Endothelial cell (in vitro differentiated cells): ENCODE measurements at regions not wholly inside any gene's neighbourhood (a gene's known extent, or its start where the extent isn't known, plus 50 kb on each side); places are given as distances from the start of the nearest gene placed in this dataset.

Experiments
- DNase-seq: peaks from one replicate; pipeline ENCODE4 v3.0.0; 2021; ENCODE audit warnings: low spot score
- H3K27ac Mint-ChIP-seq: one replicate; pipeline ENCODE4 v1.8.0; 2021; ENCODE audit warnings: mixed read lengths, inconsistent platforms; ENCODE audit not compliant: unreplicated experiment
- H3K27me3 Mint-ChIP-seq: one replicate; pipeline ENCODE4 v1.8.0; 2021; ENCODE audit warnings: mild to moderate bottlenecking, moderate library complexity, mixed read lengths, inconsistent platforms; ENCODE audit not compliant: unreplicated experiment
- H3K36me3 Mint-ChIP-seq: one replicate; pipeline ENCODE4 v1.8.0; 2021; ENCODE audit warnings: mild to moderate bottlenecking, low read depth, mixed read lengths, inconsistent platforms; ENCODE audit not compliant: unreplicated experiment
- H3K4me1 Mint-ChIP-seq: one replicate; pipeline ENCODE4 v1.8.0; 2021; ENCODE audit warnings: mild to moderate bottlenecking, mixed read lengths, inconsistent platforms; ENCODE audit not compliant: unreplicated experiment
- H3K4me3 Mint-ChIP-seq: one replicate; pipeline ENCODE4 v1.8.0; 2021; ENCODE audit warnings: mild to moderate bottlenecking, mixed read lengths, inconsistent platforms; ENCODE audit not compliant: unreplicated experiment
- H3K9me3 Mint-ChIP-seq: one replicate; pipeline ENCODE4 v1.8.0; 2021; ENCODE audit warnings: mixed read lengths, inconsistent platforms; ENCODE audit not compliant: unreplicated experiment
- TF ChIP-seq, protein P1 (sequence below): fragments of 200-600 bp; sonication (generic); IDR thresholded peaks from one replicate; pipeline ENCODE4 v1.5.0; 2021; ENCODE audit warnings: antibody characterized with exemption; ENCODE audit not compliant: unreplicated experiment

DNA sequence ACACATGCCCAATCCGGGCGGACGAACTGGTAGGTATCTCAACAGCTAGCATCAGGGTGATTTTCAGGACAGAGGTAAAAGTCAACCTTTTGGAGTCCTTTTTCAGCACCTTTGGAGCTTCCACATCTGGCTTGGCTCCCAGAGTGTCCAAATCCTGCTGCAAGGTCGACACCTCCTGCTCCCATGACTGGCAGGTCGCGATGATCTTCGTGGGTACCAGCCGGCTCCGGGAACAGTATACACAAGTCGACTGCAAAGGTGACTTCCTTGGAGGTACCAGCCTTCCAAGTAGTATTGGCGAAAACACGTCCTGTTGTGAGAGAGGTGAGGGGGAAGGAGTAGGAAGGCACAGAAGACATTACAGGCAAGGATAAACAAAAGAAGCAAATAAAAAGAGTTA, 672.7 kb downstream of the TMEM121 start:
- H3K4me1 Mint-ChIP-seq, result no peaks in the 10 kb centered on the region
- H3K27ac Mint-ChIP-seq, result no peak overlapping the region
- DNase-seq, result no peak
- H3K27me3 Mint-ChIP-seq, result peaks cover 2% of the 10 kb centered on the region
- H3K9me3 Mint-ChIP-seq, result peaks cover 47% of the 10 kb centered on the region
- TF ChIP-seq, protein P1, sequence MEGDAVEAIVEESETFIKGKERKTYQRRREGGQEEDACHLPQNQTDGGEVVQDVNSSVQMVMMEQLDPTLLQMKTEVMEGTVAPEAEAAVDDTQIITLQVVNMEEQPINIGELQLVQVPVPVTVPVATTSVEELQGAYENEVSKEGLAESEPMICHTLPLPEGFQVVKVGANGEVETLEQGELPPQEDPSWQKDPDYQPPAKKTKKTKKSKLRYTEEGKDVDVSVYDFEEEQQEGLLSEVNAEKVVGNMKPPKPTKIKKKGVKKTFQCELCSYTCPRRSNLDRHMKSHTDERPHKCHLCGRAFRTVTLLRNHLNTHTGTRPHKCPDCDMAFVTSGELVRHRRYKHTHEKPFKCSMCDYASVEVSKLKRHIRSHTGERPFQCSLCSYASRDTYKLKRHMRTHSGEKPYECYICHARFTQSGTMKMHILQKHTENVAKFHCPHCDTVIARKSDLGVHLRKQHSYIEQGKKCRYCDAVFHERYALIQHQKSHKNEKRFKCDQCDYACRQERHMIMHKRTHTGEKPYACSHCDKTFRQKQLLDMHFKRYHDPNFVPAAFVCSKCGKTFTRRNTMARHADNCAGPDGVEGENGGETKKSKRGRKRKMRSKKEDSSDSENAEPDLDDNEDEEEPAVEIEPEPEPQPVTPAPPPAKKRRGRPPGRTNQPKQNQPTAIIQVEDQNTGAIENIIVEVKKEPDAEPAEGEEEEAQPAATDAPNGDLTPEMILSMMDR, result no peak
- H3K4me3 Mint-ChIP-seq, result no peak overlapping the region
- peaks cover 4% of the 10 kb centered on the region for H3K36me3 Mint-ChIP-seq

DNA sequence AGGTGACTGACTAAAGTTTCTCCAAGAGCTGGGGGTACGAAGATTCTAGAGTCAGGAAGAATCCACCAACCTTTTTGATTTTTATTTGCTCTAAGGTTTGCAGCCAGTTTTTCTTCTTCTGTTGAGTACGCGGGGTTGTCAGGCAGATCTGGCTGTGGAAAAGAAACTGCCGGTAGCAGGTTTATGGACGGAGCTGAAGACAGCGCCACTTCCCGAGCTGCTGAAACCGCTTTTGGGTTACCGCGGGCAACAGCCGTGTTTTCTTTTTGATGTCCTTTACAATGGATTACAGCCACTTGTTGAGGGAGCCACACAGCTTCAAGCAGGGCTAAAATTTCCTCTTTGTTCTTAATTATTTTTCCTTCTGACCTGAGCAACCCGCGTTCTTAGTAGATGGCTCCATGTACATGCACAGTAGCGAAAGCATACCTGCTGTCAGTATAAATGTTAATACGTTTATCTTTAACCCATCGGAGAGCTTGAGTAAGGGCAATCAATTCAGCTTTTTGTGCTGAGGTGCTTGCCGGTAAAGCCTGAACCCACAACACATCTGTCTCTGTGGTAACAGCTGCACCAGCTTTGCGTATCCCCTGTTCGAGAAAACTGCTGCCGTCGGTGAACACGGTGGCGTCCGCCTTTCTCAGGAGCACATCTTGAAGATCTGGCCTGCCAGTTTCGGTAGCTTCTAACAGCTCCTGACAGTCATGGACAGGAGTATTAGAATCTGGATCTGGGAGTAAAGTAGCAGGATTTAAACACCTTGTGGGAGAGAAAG, 674.3 kb downstream of the TMEM121 start:
- DNase-seq, result no peak
- Mint-ChIP-seq H3K4me3 (no peak overlapping the region), H3K4me1 (no peaks in the 10 kb centered on the region), H3K27me3 (peaks cover 2% of the 10 kb centered on the region), H3K36me3 (peaks cover 4% of the 10 kb centered on the region), H3K9me3 (peaks cover 51% of the 10 kb centered on the region), H3K27ac (no peak overlapping the region)
- TF ChIP-seq, protein P1, result no peak

DNA sequence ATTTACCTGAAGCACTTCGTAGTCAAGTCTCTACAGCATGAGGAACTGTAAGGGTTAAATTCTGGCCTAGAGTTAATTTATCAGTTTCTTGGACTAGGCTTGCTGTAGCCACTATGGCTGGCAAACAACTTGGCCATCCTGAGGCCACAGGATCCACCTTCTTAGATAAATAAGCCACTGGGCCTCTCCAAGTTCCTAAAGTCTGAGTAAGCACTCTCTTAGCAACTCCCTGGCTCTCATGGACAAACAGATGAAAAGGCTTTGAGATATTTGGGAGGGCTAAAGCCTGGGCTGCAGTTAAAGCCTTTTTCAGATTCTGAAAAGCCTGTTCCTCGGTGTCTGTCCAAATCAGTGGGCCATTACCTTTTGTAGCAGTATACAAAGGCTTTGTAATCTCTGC, 675.0 kb downstream of the TMEM121 start:
- H3K27ac Mint-ChIP-seq, result no peak overlapping the region
- H3K9me3 Mint-ChIP-seq, result peaks cover 55% of the 10 kb centered on the region
- H3K36me3 Mint-ChIP-seq, result peaks cover 4% of the 10 kb centered on the region
- no peak for DNase-seq
- TF ChIP-seq, protein P1, result no peak
- H3K4me3 Mint-ChIP-seq, result no peak overlapping the region
- H3K4me1 Mint-ChIP-seq, result no peaks in the 10 kb centered on the region
- H3K27me3 Mint-ChIP-seq, result peaks cover 2% of the 10 kb centered on the region

DNA sequence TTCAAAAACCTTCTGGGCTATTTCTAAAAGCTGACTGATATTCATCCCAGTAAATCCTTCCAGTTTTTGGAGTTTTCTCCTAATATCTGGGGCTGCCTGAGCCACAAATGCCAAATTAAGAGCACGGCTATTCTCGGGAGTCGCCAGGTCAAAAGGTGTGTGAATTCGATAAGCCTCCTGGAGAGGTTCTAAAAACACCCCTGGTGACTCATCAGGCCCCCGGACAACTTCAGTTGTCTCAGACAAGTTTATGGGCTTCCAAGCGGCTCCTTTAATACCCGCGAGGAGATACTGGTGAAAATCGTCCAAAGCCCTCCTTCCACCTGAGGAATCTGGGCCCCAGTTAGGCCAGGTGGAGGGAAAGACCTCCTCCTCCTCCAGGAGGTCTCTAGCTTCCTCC, 677.1 kb downstream of the TMEM121 start:
- no peak overlapping the region for H3K27ac Mint-ChIP-seq
- H3K4me3 Mint-ChIP-seq, result no peak overlapping the region
- no peaks in the 10 kb centered on the region for H3K4me1 Mint-ChIP-seq
- TF ChIP-seq, protein P1, result no peak
- no peak for DNase-seq
- H3K36me3 Mint-ChIP-seq, result peaks cover 4% of the 10 kb centered on the region
- H3K27me3 Mint-ChIP-seq, result peaks cover 2% of the 10 kb centered on the region
- H3K9me3 Mint-ChIP-seq, result peaks cover 67% of the 10 kb centered on the region

DNA sequence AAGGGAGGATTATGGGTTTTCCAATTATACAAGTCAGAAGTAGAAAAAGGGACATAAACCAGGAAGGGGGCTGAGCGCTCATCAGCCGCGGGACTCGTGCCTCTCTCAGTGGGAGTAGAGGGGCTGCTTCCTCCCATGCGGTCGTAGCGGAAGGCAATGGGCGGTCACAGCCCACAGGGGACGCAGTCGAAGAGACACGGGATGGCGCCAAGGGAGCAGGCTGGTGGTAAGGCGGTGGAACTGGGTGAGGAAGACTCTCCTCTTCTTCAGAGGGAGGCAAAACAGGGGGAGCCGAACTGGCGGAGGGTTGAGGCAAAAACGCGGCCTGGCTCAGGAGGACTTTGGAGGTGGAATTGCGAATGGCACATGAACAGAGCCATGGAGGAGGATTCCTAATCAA, 677.7 kb downstream of the TMEM121 start:
- H3K27ac Mint-ChIP-seq, result no peak overlapping the region
- peaks cover 67% of the 10 kb centered on the region for H3K9me3 Mint-ChIP-seq
- H3K36me3 Mint-ChIP-seq, result peaks cover 3% of the 10 kb centered on the region
- peak overlapping the region; percentile 21 for H3K4me3 Mint-ChIP-seq
- no peaks in the 10 kb centered on the region for H3K4me1 Mint-ChIP-seq
- no peak for DNase-seq
- peaks cover 6% of the 10 kb centered on the region for H3K27me3 Mint-ChIP-seq
- TF ChIP-seq, protein P1, result no peak
